ENCODE measurements at regions not wholly inside any gene's neighbourhood (a gene's known extent, or its start where the extent isn't known, plus 50 kb on each side); places are given as distances from the start of the nearest gene placed in this dataset.

DNA sequence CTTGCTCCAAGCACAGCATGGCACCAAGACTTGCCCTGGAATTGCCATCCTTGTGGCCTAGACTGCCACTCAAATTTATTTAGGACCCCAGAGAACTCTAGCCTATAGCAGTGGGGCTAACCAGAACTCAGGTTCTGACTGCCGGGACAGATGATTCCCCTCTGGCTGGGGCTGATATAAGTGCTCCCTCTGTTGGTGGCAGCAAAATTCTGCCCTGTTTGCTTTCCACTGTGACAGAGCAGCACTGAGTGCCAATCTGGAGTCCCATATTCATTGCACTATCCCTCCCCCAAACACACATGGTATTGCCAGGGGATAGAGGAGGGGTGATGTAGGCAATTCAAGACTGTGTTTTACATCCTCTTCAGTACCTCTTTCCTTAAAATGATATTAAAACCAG is 1081.9 kb downstream of the FAT4 start:
- intact Hi-C loops (cut with micrococcal nuclease) (no loop called here), dilution Hi-C loops (cut with MboI; ENCODE audit: extremely low pct_ligation_motif_present, low sequenced_read_pairs) (no loop called here)
- Histone ChIP-seq H3K9me3 (replicated peaks; ENCODE audit: control insufficient read depth, insufficient read depth, low read length) (no peaks in the 10 kb centered on the region), H3K4me2 (ENCODE audit: insufficient read depth, low read length) (no peak overlapping the region), H3K79me2 (ENCODE audit: control insufficient read depth, insufficient read depth, low read length) (no peaks in the 10 kb centered on the region), H3K9me1 (replicated peaks; ENCODE audit: control insufficient read depth, extremely low read depth, insufficient read depth, low read length) (no peaks in the 10 kb centered on the region), H3K4me3 (replicated peaks in 1 of 3; ENCODE audit: insufficient read depth in 1 of 3, low read depth in 1 of 3, low read length in 3 of 3) (no peak overlapping the region), H3K9ac (replicated peaks; ENCODE audit: extremely low read depth, insufficient read depth, low read length) (no peak overlapping the region), H3K36me3 (ENCODE audit: control insufficient read depth in 2 of 2, extremely low read depth in 1 of 2, insufficient read depth in 2 of 2, low read length in 2 of 2) (no peaks in the 10 kb centered on the region), H3K4me1 (ENCODE audit: control insufficient read depth, extremely low read depth, insufficient read depth, low read length) (no peaks in the 10 kb centered on the region), H4K20me1 (replicated peaks; ENCODE audit: control insufficient read depth, extremely low read depth, insufficient read depth, low read length) (no peaks in the 10 kb centered on the region), H3K27me3 (ENCODE audit: control insufficient read depth in 2 of 2, insufficient read depth in 2 of 2, low read length in 2 of 2) (no peaks in the 10 kb centered on the region), H2AFZ (ENCODE audit: low read depth, low read length) (no peak overlapping the region), H3K27ac (ENCODE audit: insufficient read depth, low read depth, low read length) (no peak overlapping the region)
- DNase-seq (ENCODE audit: low read depth, low spot score) (no peak), FAIRE-seq (no peak)
- POLR2A ChIA-PET: no interaction called here
- no TSS peak for BruUV-seq (replicated peaks)
- CTCF ChIA-PET: no interaction called here
- TF ChIP-seq JUN (IDR thresholded peaks at IDR 0.05; ENCODE audit: borderline replicate concordance, insufficient read depth, insufficient read length, low read depth) (no peak), GATA2 (IDR thresholded peaks at IDR 0.05; ENCODE audit: insufficient read depth, insufficient read length, low read depth, low read length) (no peak), POLR2AphosphoS5 (IDR thresholded peaks at IDR 0.05; ENCODE audit: insufficient read depth, low read depth, low read length) (no peak), MYC (IDR thresholded peaks at IDR 0.05; ENCODE audit: low read depth, low read length) (no peak), EZH2 (IDR thresholded peaks at IDR 0.05; ENCODE audit: borderline replicate concordance, low read depth, low read length, severe bottlenecking) (no peak), FOS (IDR thresholded peaks at IDR 0.05; ENCODE audit: borderline replicate concordance, insufficient read depth, low read length) (no peak), POLR2A (IDR thresholded peaks at IDR 0.05; ENCODE audit: low read depth, low read length) (no peak)
- TF ChIP-seq, protein P1, sequence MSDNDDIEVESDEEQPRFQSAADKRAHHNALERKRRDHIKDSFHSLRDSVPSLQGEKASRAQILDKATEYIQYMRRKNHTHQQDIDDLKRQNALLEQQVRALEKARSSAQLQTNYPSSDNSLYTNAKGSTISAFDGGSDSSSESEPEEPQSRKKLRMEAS (IDR thresholded peaks at IDR 0.05; ENCODE audit: insufficient read depth, insufficient read length): no peak

GRCh38 chr4:126404549-126404948 is 1089.8 kb downstream of the FAT4 start:
- H3K27ac ChIP-seq (ENCODE audit: insufficient read depth, low read depth, low read length): no peak overlapping the region
- H2AFZ ChIP-seq (ENCODE audit: low read depth, low read length): no peak overlapping the region
- dilution Hi-C loops (cut with MboI; ENCODE audit: extremely low pct_ligation_motif_present, low sequenced_read_pairs) (no loop called here), intact Hi-C loops (cut with micrococcal nuclease) (loop anchor here (10.0 kb wide), 2 partner anchors 180 to 650 kb away; no protein-coding TSS in a partner anchor)
- POLR2A ChIA-PET: no interaction called here
- DNase-seq (ENCODE audit: low read depth, low spot score) (no peak), FAIRE-seq (no peak)
- H3K9me3 ChIP-seq (replicated peaks; ENCODE audit: control insufficient read depth, insufficient read depth, low read length): no peaks in the 10 kb centered on the region
- CTCF ChIA-PET: interaction anchor here (1.8 kb wide), 1 partner anchor 1091 kb away, joined by 11 read pairs; no protein-coding TSS in a partner anchor
- H3K4me3 ChIP-seq (replicated peaks in 1 of 3; ENCODE audit: insufficient read depth in 1 of 3, low read depth in 1 of 3, low read length in 3 of 3): no peak overlapping the region
- no peaks in the 10 kb centered on the region for H3K79me2 ChIP-seq (ENCODE audit: control insufficient read depth, insufficient read depth, low read length)
- no peaks in the 10 kb centered on the region for H3K27me3 ChIP-seq (ENCODE audit: control insufficient read depth in 2 of 2, insufficient read depth in 2 of 2, low read length in 2 of 2)
- no peaks in the 10 kb centered on the region for H3K4me1 ChIP-seq (ENCODE audit: control insufficient read depth, extremely low read depth, insufficient read depth, low read length)
- TF ChIP-seq JUN (IDR thresholded peaks at IDR 0.05; ENCODE audit: borderline replicate concordance, insufficient read depth, insufficient read length, low read depth): no peak
- no peak for TF ChIP-seq MYC (IDR thresholded peaks at IDR 0.05; ENCODE audit: low read depth, low read length)
- TF ChIP-seq, protein P2, sequence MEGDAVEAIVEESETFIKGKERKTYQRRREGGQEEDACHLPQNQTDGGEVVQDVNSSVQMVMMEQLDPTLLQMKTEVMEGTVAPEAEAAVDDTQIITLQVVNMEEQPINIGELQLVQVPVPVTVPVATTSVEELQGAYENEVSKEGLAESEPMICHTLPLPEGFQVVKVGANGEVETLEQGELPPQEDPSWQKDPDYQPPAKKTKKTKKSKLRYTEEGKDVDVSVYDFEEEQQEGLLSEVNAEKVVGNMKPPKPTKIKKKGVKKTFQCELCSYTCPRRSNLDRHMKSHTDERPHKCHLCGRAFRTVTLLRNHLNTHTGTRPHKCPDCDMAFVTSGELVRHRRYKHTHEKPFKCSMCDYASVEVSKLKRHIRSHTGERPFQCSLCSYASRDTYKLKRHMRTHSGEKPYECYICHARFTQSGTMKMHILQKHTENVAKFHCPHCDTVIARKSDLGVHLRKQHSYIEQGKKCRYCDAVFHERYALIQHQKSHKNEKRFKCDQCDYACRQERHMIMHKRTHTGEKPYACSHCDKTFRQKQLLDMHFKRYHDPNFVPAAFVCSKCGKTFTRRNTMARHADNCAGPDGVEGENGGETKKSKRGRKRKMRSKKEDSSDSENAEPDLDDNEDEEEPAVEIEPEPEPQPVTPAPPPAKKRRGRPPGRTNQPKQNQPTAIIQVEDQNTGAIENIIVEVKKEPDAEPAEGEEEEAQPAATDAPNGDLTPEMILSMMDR (IDR thresholded peaks at IDR 0.05; ENCODE audit: extremely low read depth in 1 of 2, insufficient read depth in 1 of 2, low read depth in 1 of 2, low read length in 2 of 2): no peak
- TF ChIP-seq EZH2 (IDR thresholded peaks at IDR 0.05; ENCODE audit: borderline replicate concordance, low read depth, low read length, severe bottlenecking): no peak
- no peak for TF ChIP-seq POLR2A (IDR thresholded peaks at IDR 0.05; ENCODE audit: low read depth, low read length)
- TF ChIP-seq POLR2AphosphoS5 (IDR thresholded peaks at IDR 0.05; ENCODE audit: insufficient read depth, low read depth, low read length): no peak
- no peak for TF ChIP-seq FOS (IDR thresholded peaks at IDR 0.05; ENCODE audit: borderline replicate concordance, insufficient read depth, low read length)
- TF ChIP-seq, protein P1 (IDR thresholded peaks at IDR 0.05; ENCODE audit: insufficient read depth, insufficient read length): no peak
- no peak for TF ChIP-seq GATA2 (IDR thresholded peaks at IDR 0.05; ENCODE audit: insufficient read depth, insufficient read length, low read depth, low read length)
- no peaks in the 10 kb centered on the region for H4K20me1 ChIP-seq (replicated peaks; ENCODE audit: control insufficient read depth, extremely low read depth, insufficient read depth, low read length)
- no peak overlapping the region for H3K4me2 ChIP-seq (ENCODE audit: insufficient read depth, low read length)
- no TSS peak for BruUV-seq (replicated peaks)
- no peaks in the 10 kb centered on the region for H3K36me3 ChIP-seq (ENCODE audit: control insufficient read depth in 2 of 2, extremely low read depth in 1 of 2, insufficient read depth in 2 of 2, low read length in 2 of 2)
- no peaks in the 10 kb centered on the region for H3K9me1 ChIP-seq (replicated peaks; ENCODE audit: control insufficient read depth, extremely low read depth, insufficient read depth, low read length)
- H3K9ac ChIP-seq (replicated peaks; ENCODE audit: extremely low read depth, insufficient read depth, low read length): no peak overlapping the region
